Liver (tissue), 8 donors: ENCODE measurements at regions not wholly inside any gene's neighbourhood (a gene's known extent, or its start where the extent isn't known, plus 50 kb on each side); places are given as distances from the start of the nearest gene placed in this dataset.

Experiments
- DNase-seq: peaks from one replicate; pipeline ENCODE4 v3.0.0-alpha.2; 2017; ENCODE audit warnings: low spot score
- H3K27ac ChIP-seq, 2 donors: one replicate each; pipeline ENCODE4 v1.7.0; 2013; ENCODE audit warnings: inconsistent platforms in 2 of 2, low read length in 2 of 2, control low read depth in 1 of 2, low read depth in 1 of 2, mild to moderate bottlenecking in 1 of 2
- H3K27me3 ChIP-seq, 4 donors: one replicate each; pipeline versions ENCODE4 v1.6.1 to v1.7.0; 2013; ENCODE audit warnings: low read length in 3 of 4, inconsistent platforms in 1 of 4, mild to moderate bottlenecking in 1 of 4, moderate library complexity in 1 of 4; ENCODE audit not compliant: control insufficient read depth in 4 of 4, insufficient read depth in 4 of 4
- H3K36me3 ChIP-seq, 4 donors: one replicate each; pipeline versions ENCODE4 v1.6.1 to v1.7.0; 2013; ENCODE audit warnings: low read length in 3 of 4, mild to moderate bottlenecking in 3 of 4, low read depth in 1 of 4, moderate library complexity in 1 of 4; ENCODE audit not compliant: control insufficient read depth in 4 of 4, insufficient read depth in 3 of 4
- H3K4me1 ChIP-seq, 4 donors: one replicate each; pipeline versions ENCODE4 v1.6.1 to v1.7.0; 2013; ENCODE audit warnings: low read length in 3 of 4, mild to moderate bottlenecking in 3 of 4, moderate library complexity in 1 of 4; ENCODE audit not compliant: control insufficient read depth in 4 of 4, insufficient read depth in 4 of 4
- H3K4me3 ChIP-seq, 3 donors: one replicate each; pipeline versions ENCODE4 v1.6.1 to v1.7.0; 2013; ENCODE audit warnings: low read length in 3 of 3, control low read depth in 1 of 3, low read depth in 1 of 3, mild to moderate bottlenecking in 1 of 3
- H3K9ac ChIP-seq, 2 donors: one replicate each; pipeline ENCODE4 v1.7.0; 2013; ENCODE audit warnings: low read length in 2 of 2, mild to moderate bottlenecking in 2 of 2, moderate library complexity in 2 of 2, control low read depth in 1 of 2, low read depth in 1 of 2
- H3K9me3 ChIP-seq, 4 donors: one replicate each; pipeline versions ENCODE4 v1.6.1 to v1.7.0; 2013; ENCODE audit warnings: low read length in 3 of 4; ENCODE audit not compliant: control insufficient read depth in 4 of 4
- CTCF ChIP-seq: fragments of 150-350 bp; IDR thresholded peaks from 2 replicates; pipeline ENCODE4 v1.5.1; 2017; ENCODE audit warnings: improper control_type of control experiment, low read depth, low read length; ENCODE audit not compliant: missing input control
- EGR1 ChIP-seq, 2 donors: IDR thresholded peaks; 2 replicates each; pipeline ENCODE4 v1.6.1; 2016 to 2018; ENCODE audit warnings: antibody characterized with exemption in 2 of 2, low read depth in 2 of 2
- FOXA1 ChIP-seq: IDR thresholded peaks from 2 replicates; pipeline ENCODE4 v1.6.1; 2016; ENCODE audit warnings: antibody characterized with exemption
- GABPA ChIP-seq, 2 donors: IDR thresholded peaks in 1 of 2; conservative IDR thresholded peaks in 1 of 2; 2 replicates each; pipeline ENCODE4 v1.6.1; 2016; ENCODE audit warnings: antibody characterized with exemption in 2 of 2, mild to moderate bottlenecking in 1 of 2, moderate library complexity in 1 of 2
- HNF4A ChIP-seq, 2 donors: conservative IDR thresholded peaks; 2 replicates each; pipeline ENCODE4 v1.6.1; 2016; ENCODE audit warnings: antibody characterized with exemption in 2 of 2, mild to moderate bottlenecking in 2 of 2
- JUND ChIP-seq, 2 donors: IDR thresholded peaks; 2 replicates each; pipeline ENCODE4 v1.6.1; 2016; ENCODE audit warnings: antibody characterized with exemption in 2 of 2
- MAX ChIP-seq: IDR thresholded peaks from 2 replicates; pipeline ENCODE4 v1.6.1; 2016; ENCODE audit warnings: antibody characterized with exemption
- NR2F2 ChIP-seq: IDR thresholded peaks from 2 replicates; pipeline ENCODE4 v1.6.1; 2016; ENCODE audit warnings: antibody characterized with exemption
- RAD21 ChIP-seq, 2 donors: IDR thresholded peaks; 2 replicates each; pipeline ENCODE4 v1.6.1; 2016; ENCODE audit warnings: antibody characterized with exemption in 2 of 2, mild to moderate bottlenecking in 2 of 2
- RXRA ChIP-seq, 2 donors: IDR thresholded peaks; 2 replicates each; pipeline ENCODE4 v1.6.1; 2017 to 2018; ENCODE audit warnings: antibody characterized with exemption in 2 of 2, mild to moderate bottlenecking in 1 of 2
- SP1 ChIP-seq: IDR thresholded peaks from 2 replicates; pipeline ENCODE4 v1.6.1; 2018; ENCODE audit warnings: antibody characterized with exemption, mild to moderate bottlenecking
- TAF1 ChIP-seq: conservative IDR thresholded peaks from 2 replicates; pipeline ENCODE4 v1.6.1; 2016; ENCODE audit warnings: antibody characterized with exemption, mild to moderate bottlenecking
- YY1 ChIP-seq: IDR thresholded peaks from 2 replicates; pipeline ENCODE4 v1.6.1; 2016; ENCODE audit warnings: antibody characterized with exemption, mild to moderate bottlenecking
- ZBTB33 ChIP-seq: IDR thresholded peaks from 2 replicates; pipeline ENCODE4 v1.6.1; 2016; ENCODE audit warnings: antibody characterized with exemption
- WGBS: extraction: QIAGEN DNeasy Blood & Tissue Kit; methylation state at CpG from one replicate; pipeline ENCODE4 v1.1.7; 2013; 5-methylcytosine and 5-hydroxymethylcytosine counted together
- TF ChIP-seq, protein P1 (sequence below): IDR thresholded peaks from 2 replicates; pipeline ENCODE4 v1.6.1; 2016; ENCODE audit warnings: antibody characterized with exemption, mild to moderate bottlenecking
- TF ChIP-seq, protein P2 (sequence below): IDR thresholded peaks from 2 replicates; pipeline ENCODE4 v1.6.1; 2016; ENCODE audit warnings: antibody characterized with exemption
- donor health status: healthy.
- donor health status: healthy.
- donor health status: healthy.
- donor health status: healthy.
- donor health status: healthy.

DNA sequence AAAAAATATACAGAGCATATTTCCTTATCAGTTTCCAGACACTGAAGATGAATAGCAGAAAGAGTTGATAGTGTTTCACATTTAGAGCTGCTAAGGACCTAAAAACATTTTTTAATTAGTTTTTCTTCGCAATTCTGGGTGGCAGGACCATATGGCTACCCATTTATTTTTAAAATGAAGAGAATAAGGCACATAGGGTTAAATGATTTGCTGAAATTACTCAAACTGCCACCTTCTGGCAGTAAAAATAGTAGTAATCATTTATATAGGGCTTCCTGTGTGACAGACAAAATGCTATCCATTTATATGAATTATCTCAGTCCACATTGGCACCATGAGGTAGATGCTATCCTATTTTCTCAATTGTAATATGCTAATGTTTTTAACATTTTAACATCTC is 108.6 kb upstream of the CCDC196 start:
- TF ChIP-seq, protein P1, sequence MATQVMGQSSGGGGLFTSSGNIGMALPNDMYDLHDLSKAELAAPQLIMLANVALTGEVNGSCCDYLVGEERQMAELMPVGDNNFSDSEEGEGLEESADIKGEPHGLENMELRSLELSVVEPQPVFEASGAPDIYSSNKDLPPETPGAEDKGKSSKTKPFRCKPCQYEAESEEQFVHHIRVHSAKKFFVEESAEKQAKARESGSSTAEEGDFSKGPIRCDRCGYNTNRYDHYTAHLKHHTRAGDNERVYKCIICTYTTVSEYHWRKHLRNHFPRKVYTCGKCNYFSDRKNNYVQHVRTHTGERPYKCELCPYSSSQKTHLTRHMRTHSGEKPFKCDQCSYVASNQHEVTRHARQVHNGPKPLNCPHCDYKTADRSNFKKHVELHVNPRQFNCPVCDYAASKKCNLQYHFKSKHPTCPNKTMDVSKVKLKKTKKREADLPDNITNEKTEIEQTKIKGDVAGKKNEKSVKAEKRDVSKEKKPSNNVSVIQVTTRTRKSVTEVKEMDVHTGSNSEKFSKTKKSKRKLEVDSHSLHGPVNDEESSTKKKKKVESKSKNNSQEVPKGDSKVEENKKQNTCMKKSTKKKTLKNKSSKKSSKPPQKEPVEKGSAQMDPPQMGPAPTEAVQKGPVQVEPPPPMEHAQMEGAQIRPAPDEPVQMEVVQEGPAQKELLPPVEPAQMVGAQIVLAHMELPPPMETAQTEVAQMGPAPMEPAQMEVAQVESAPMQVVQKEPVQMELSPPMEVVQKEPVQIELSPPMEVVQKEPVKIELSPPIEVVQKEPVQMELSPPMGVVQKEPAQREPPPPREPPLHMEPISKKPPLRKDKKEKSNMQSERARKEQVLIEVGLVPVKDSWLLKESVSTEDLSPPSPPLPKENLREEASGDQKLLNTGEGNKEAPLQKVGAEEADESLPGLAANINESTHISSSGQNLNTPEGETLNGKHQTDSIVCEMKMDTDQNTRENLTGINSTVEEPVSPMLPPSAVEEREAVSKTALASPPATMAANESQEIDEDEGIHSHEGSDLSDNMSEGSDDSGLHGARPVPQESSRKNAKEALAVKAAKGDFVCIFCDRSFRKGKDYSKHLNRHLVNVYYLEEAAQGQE: no peak
- TF ChIP-seq RAD21 (IDR thresholded peaks at IDR 0.05) (no peak), CTCF (no peak), FOXA1 (no peak), TAF1 (no peak), HNF4A (conservative IDR thresholded peaks at IDR 0.05) (no peak), MAX (no peak), NR2F2 (no peak), RXRA (IDR thresholded peaks at IDR 0.05) (no peak), JUND (IDR thresholded peaks at IDR 0.05) (no peak), YY1 (no peak), ZBTB33 (no peak), SP1 (no peak), EGR1 (IDR thresholded peaks at IDR 0.05; ENCODE audit: low read depth in 2 of 2) (no peak), GABPA (IDR thresholded peaks at IDR 0.05 in 1 of 2, conservative IDR thresholded peaks at IDR 0.05 in 1 of 2) (no peak)
- TF ChIP-seq, protein P2, sequence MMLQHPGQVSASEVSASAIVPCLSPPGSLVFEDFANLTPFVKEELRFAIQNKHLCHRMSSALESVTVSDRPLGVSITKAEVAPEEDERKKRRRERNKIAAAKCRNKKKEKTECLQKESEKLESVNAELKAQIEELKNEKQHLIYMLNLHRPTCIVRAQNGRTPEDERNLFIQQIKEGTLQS: no peak
- Histone ChIP-seq H3K4me3 (no peak overlapping the region), H3K27me3 (no peaks in the 10 kb centered on the region), H3K36me3 (no peaks in the 10 kb centered on the region), H3K9ac (no peak overlapping the region), H3K27ac (no peak overlapping the region), H3K9me3 (no peaks in the 10 kb centered on the region), H3K4me1 (peaks cover 3 to 13% (median 10%) of the 10 kb centered on the region in 4 donors)
- no peak for DNase-seq
- 89% methylated on average over 1 of the region's 1 CpG for WGBS
